H1 (cell line): ENCODE measurements at regions not wholly inside any gene's neighbourhood (a gene's known extent, or its start where the extent isn't known, plus 50 kb on each side); places are given as distances from the start of the nearest gene placed in this dataset.

Experiments used
- CTCF ChIA-PET: fragments of 300-600 bp; sonication (Branson Sonifier 250); formaldehyde crosslinking; loops from one replicate; lab custom pipeline; 2021; ENCODE audit not compliant: partially characterized antibody; lab: Charles Lee
- POLR2A ChIA-PET: fragments of 300-600 bp; sonication (Branson Sonifier 250); formaldehyde crosslinking; loops from one replicate; lab custom pipeline; 2021; ENCODE audit warnings: inconsistent platforms; ENCODE audit not compliant: partially characterized antibody; lab: Charles Lee
- DNase-seq, 2 experiments: peaks; one replicate each; pipeline versions ENCODE4 v3.0.0 to v3.0.0-alpha.2; 2010 to 2022; ENCODE audit warnings: low spot score in 2 of 2, low read depth in 1 of 2, mixed read lengths in 1 of 2
- FAIRE-seq: peaks from 2 replicates; lab custom pipeline; 2011; peaks lifted over from hg19 to GRCh38; lab: Jason Lieb, UNC
- H2AFZ ChIP-seq: 2 replicates; pipeline ENCODE4 v1.8.1; 2012; ENCODE audit warnings: low read length, inconsistent platforms
- H2AK5ac ChIP-seq: 2 replicates; pipeline ENCODE4 v1.6.1; 2013; ENCODE audit warnings: low read depth, low read length
- H2BK120ac ChIP-seq: replicated peaks from 2 replicates; pipeline ENCODE3; 2013; ENCODE audit warnings: low read depth, low read length, inconsistent platforms
- H2BK12ac ChIP-seq: 2 replicates; pipeline ENCODE4 v1.6.1; 2013; ENCODE audit warnings: low read depth, low read length
- H2BK15ac ChIP-seq: 2 replicates; pipeline ENCODE4 v1.6.1; 2013; ENCODE audit warnings: low read length
- H2BK20ac ChIP-seq: 2 replicates; pipeline ENCODE4 v1.6.1; 2013; ENCODE audit warnings: low read length
- H2BK5ac ChIP-seq: 2 replicates; pipeline ENCODE4 v1.6.1; 2013; ENCODE audit warnings: low read depth, low read length
- H3K14ac ChIP-seq: 2 replicates; pipeline ENCODE4 v1.6.1; 2013; ENCODE audit warnings: inconsistent platforms; ENCODE audit not compliant: insufficient read length
- H3K18ac ChIP-seq: 2 replicates; pipeline ENCODE4 v1.6.1; 2013; ENCODE audit warnings: low read length; ENCODE audit errors: extremely low read depth
- H3K23ac ChIP-seq: 2 replicates; pipeline ENCODE4 v1.6.1; 2013; ENCODE audit warnings: inconsistent platforms; ENCODE audit not compliant: insufficient read length
- H3K23me2 ChIP-seq: 2 replicates; pipeline ENCODE4 v1.6.1; 2013; ENCODE audit warnings: low read depth, low read length
- H3K27ac ChIP-seq: 2 replicates; pipeline ENCODE4 v1.6.1; 2011; ENCODE audit warnings: low read depth, low read length, inconsistent platforms
- H3K27me3 ChIP-seq, 4 experiments: replicated peaks in 1 of 4; 1 replicate in 1 of 4; 2 replicates in 3 of 4; pipeline versions ENCODE4 v1.6.1 to v1.8.1; 2011 to 2013; ENCODE audit warnings: low read length in 3 of 4, mild to moderate bottlenecking in 3 of 4, inconsistent platforms in 2 of 4, mixed read lengths in 2 of 4, moderate library complexity in 1 of 4; ENCODE audit not compliant: control insufficient read depth in 3 of 4, insufficient read depth in 3 of 4; ENCODE audit errors: extremely low read depth in 1 of 4
- H3K36me3 ChIP-seq, 4 experiments: 2 replicates each; pipeline versions ENCODE4 v1.6.1 to v1.8.1; 2011 to 2013; ENCODE audit warnings: mild to moderate bottlenecking in 4 of 4, low read length in 3 of 4, moderate library complexity in 2 of 4, control low read depth in 1 of 4, inconsistent platforms in 1 of 4; ENCODE audit not compliant: insufficient read depth in 4 of 4, control insufficient read depth in 2 of 4
- H3K4ac ChIP-seq: replicated peaks from 2 replicates; pipeline ENCODE3; 2013; ENCODE audit warnings: low read length, low read depth, mixed read lengths, inconsistent platforms; ENCODE audit not compliant: insufficient read length
- H3K4me1 ChIP-seq, 4 experiments: replicated peaks in 1 of 4; 1 replicate in 1 of 4; 2 replicates in 3 of 4; pipeline versions ENCODE4 v1.6.1 to v1.8.1; 2011 to 2013; ENCODE audit warnings: low read length in 3 of 4, inconsistent platforms in 2 of 4, mixed read lengths in 1 of 4; ENCODE audit not compliant: insufficient read depth in 4 of 4, control insufficient read depth in 3 of 4
- H3K4me2 ChIP-seq, 2 experiments: 2 replicates each; pipeline versions ENCODE4 v1.6.1 to v1.8.1; 2011 to 2013; ENCODE audit warnings: low read depth in 2 of 2, low read length in 2 of 2, control low read depth in 1 of 2, inconsistent platforms in 1 of 2, mild to moderate bottlenecking in 1 of 2; ENCODE audit not compliant: insufficient read depth in 1 of 2
- H3K4me3 ChIP-seq, 4 experiments: fragments of 200-600, 300-600 bp in 1 of 4; sonication (generic), shearing (Covaris generic), sonication (Bioruptor Twin) in 1 of 4; 2 replicates each; pipeline versions ENCODE4 v1.5.1 to v1.8.1; 2011 to 2016; ENCODE audit warnings: low read length in 4 of 4, low read depth in 3 of 4, control low read depth in 2 of 4, inconsistent platforms in 2 of 4, mild to moderate bottlenecking in 2 of 4, mixed read lengths in 1 of 4, moderate library complexity in 1 of 4; ENCODE audit not compliant: insufficient read depth in 2 of 4; ENCODE audit errors: extremely low read depth in 1 of 4
- H3K56ac ChIP-seq: replicated peaks from 2 replicates; pipeline ENCODE3; 2013; ENCODE audit warnings: low read depth, mild to moderate bottlenecking, mixed read lengths, low read length, inconsistent platforms; ENCODE audit not compliant: insufficient read length
- H3K79me1 ChIP-seq: 2 replicates; pipeline ENCODE4 v1.6.1; 2013; ENCODE audit warnings: low read depth, low read length, control low read depth
- H3K79me2 ChIP-seq, 2 experiments: 2 replicates each; pipeline versions ENCODE4 v1.6.1 to v1.8.1; 2012 to 2013; ENCODE audit warnings: low read length in 2 of 2, mild to moderate bottlenecking in 2 of 2, inconsistent platforms in 1 of 2; ENCODE audit not compliant: insufficient read depth in 2 of 2, control insufficient read depth in 1 of 2
- H3K9ac ChIP-seq, 4 experiments: replicated peaks in 1 of 4; 1 replicate in 1 of 4; 2 replicates in 3 of 4; pipeline versions ENCODE4 v1.6.1 to v1.8.1; 2011 to 2013; ENCODE audit warnings: low read depth in 3 of 4, low read length in 3 of 4, control low read depth in 2 of 4, mild to moderate bottlenecking in 2 of 4, moderate library complexity in 2 of 4, inconsistent platforms in 1 of 4; ENCODE audit errors: extremely low read depth in 1 of 4
- H3K9me3 ChIP-seq, 2 experiments: 2 replicates each; pipeline versions ENCODE4 v1.6.1 to v1.8.1; 2012 to 2013; ENCODE audit warnings: mild to moderate bottlenecking in 2 of 2, moderate library complexity in 2 of 2, control low read depth in 1 of 2, inconsistent platforms in 1 of 2, low read depth in 1 of 2, low read length in 1 of 2, mixed read lengths in 1 of 2; ENCODE audit not compliant: insufficient read depth in 2 of 2
- H4K20me1 ChIP-seq, 2 experiments: replicated peaks in 1 of 2; 2 replicates each; pipeline versions ENCODE3 to v1.8.1; 2011 to 2013; ENCODE audit warnings: inconsistent platforms in 2 of 2, low read length in 2 of 2, mild to moderate bottlenecking in 1 of 2; ENCODE audit not compliant: insufficient read depth in 2 of 2, control insufficient read depth in 1 of 2
- H4K5ac ChIP-seq: 2 replicates; pipeline ENCODE4 v1.6.1; 2013; ENCODE audit warnings: low read length, low read depth, mixed read lengths, inconsistent platforms; ENCODE audit not compliant: insufficient read length
- H4K8ac ChIP-seq: 2 replicates; pipeline ENCODE4 v1.8.0; 2013; ENCODE audit warnings: mild to moderate bottlenecking, moderate library complexity, low read length, inconsistent platforms; ENCODE audit not compliant: insufficient read depth; ENCODE audit errors: extremely low read depth
- H4K91ac ChIP-seq: replicated peaks from 2 replicates; pipeline ENCODE3; 2013; ENCODE audit warnings: low read length, mixed read lengths, inconsistent platforms; ENCODE audit not compliant: insufficient read length
- BCL11A ChIP-seq, 2 experiments: IDR thresholded peaks; one replicate each; pipeline ENCODE4 v1.6.1; 2011; ENCODE audit warnings: low read depth in 2 of 2, low read length in 2 of 2, mild to moderate bottlenecking in 2 of 2
- BRCA1 ChIP-seq: IDR thresholded peaks from 2 replicates; pipeline ENCODE4 v1.6.1; 2012; ENCODE audit warnings: low read depth, low read length, improper control_type of control experiment
- CEBPB ChIP-seq: IDR thresholded peaks from 2 replicates; pipeline ENCODE4 v1.6.1; 2012; ENCODE audit warnings: low read depth, low read length
- EP300 ChIP-seq, 2 experiments: IDR thresholded peaks; 1 replicate in 1 of 2; 2 replicates in 1 of 2; pipeline ENCODE4 v1.6.1; 2011 to 2012; ENCODE audit warnings: low read depth in 2 of 2, low read length in 2 of 2, mild to moderate bottlenecking in 2 of 2, borderline replicate concordance in 1 of 2, inconsistent platforms in 1 of 2, moderate library complexity in 1 of 2
- PHF8 ChIP-seq: fragments of 200-600 bp; sonication (generic); conservative IDR thresholded peaks from 2 replicates; pipeline ENCODE4 v1.7.1; 2012; ENCODE audit warnings: low read depth, mild to moderate bottlenecking, inconsistent platforms, low read length, moderate library complexity
- RNF2 ChIP-seq: fragments of 200-900, 300-1000 bp; sonication (generic); IDR thresholded peaks from 2 replicates; pipeline ENCODE4 v1.7.1; 2016; ENCODE audit warnings: borderline replicate concordance, low read depth, mild to moderate bottlenecking, antibody characterized with exemption, low read length; ENCODE audit not compliant: poor library complexity, severe bottlenecking; ENCODE audit errors: missing control alignments
- SIRT6 ChIP-seq: IDR thresholded peaks from one replicate; pipeline ENCODE4 v1.7.1; 2012; ENCODE audit warnings: low read length, inconsistent platforms
- SP1 ChIP-seq: IDR thresholded peaks from 2 replicates; pipeline ENCODE4 v1.6.1; 2011; ENCODE audit warnings: low read depth, low read length
- TEAD4 ChIP-seq: IDR thresholded peaks from 2 replicates; pipeline ENCODE4 v1.6.1; 2012; ENCODE audit warnings: low read depth, low read length, inconsistent platforms, mixed read lengths
- WGBS, 2 experiments: shearing (Covaris generic) in 1 of 2; methylation state at CpG; one replicate each; pipeline versions ENCODE4 v1.1.6 to v1.1.7; 2013 to 2015; ENCODE audit warnings: low lambda C conversion rate in 2 of 2, mixed read lengths in 2 of 2, inconsistent platforms in 1 of 2, low coverage in 1 of 2, missing lambda C conversion rate in 1 of 2; ENCODE audit not compliant: insufficient replicate concordance in 2 of 2, insufficient coverage in 1 of 2, insufficient read length in 1 of 2; ENCODE audit errors: extremely low coverage in 1 of 2, missing lambda C conversion rate in 1 of 2; 5-methylcytosine and 5-hydroxymethylcytosine counted together
- TF ChIP-seq, protein P1 (sequence below): IDR thresholded peaks from 2 replicates; pipeline ENCODE4 v1.6.1; 2011; ENCODE audit warnings: low read length, improper control_type of control experiment

DNA sequence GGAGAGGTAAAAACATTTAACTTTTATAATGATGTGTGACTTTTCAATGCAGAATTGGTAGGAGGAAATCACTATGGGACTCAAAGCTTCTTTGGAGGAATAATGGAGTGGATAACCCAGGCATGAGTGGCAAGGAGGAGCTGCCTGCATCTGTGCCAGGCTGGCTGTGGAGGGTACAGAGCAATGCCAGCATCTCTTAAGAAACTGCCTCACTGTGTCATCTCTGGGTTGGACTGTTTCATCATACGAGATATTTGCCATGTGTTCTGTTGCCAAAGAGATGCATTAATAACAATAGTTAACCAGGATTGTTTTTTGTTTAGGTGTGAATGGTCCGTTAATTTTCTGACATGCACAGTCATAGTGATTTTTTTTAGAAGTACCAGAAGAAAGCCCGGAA is 183.7 kb upstream of the NTF3 start:
- H3K4me1 ChIP-seq, result peaks cover 3 to 24% (median 19%) of the 10 kb centered on the region in 4 experiments; a peak in 6 of 7 replicates
- H3K23ac ChIP-seq, result no peak overlapping the region
- H3K14ac ChIP-seq, result no peak overlapping the region
- WGBS, 2 experiments, result 94% methylated on average over 3 of the region's 3 CpGs; no CpG with 5 or more reads in 1 of the 2 experiments
- TF ChIP-seq CEBPB (no peak), EP300 (IDR thresholded peaks at IDR 0.05; ENCODE audit: borderline replicate concordance in 1 of 2, low read depth in 2 of 2, low read length in 2 of 2) (no peak), BCL11A (IDR thresholded peaks at IDR 0.05; ENCODE audit: low read depth in 2 of 2, low read length in 2 of 2) (no peak), TEAD4 (no peak), SIRT6 (no peak), PHF8 (no peak), BRCA1 (no peak), RNF2 (no peak), SP1 (no peak)
- TF ChIP-seq, protein P1, sequence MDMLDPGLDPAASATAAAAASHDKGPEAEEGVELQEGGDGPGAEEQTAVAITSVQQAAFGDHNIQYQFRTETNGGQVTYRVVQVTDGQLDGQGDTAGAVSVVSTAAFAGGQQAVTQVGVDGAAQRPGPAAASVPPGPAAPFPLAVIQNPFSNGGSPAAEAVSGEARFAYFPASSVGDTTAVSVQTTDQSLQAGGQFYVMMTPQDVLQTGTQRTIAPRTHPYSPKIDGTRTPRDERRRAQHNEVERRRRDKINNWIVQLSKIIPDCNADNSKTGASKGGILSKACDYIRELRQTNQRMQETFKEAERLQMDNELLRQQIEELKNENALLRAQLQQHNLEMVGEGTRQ, result no peak
- no peaks in the 10 kb centered on the region for H3K79me2 ChIP-seq
- H2BK20ac ChIP-seq, result no peak overlapping the region
- DNase-seq (no peak), FAIRE-seq (no peak)
- no peak overlapping the region for H2BK15ac ChIP-seq
- H3K4me3 ChIP-seq, result no peak overlapping the region
- H3K4ac ChIP-seq, result no peak overlapping the region
- H3K27ac ChIP-seq, result no peak overlapping the region
- H2BK120ac ChIP-seq, result no peak overlapping the region
- H3K27me3 ChIP-seq, result no peaks in the 10 kb centered on the region
- no peak overlapping the region for H2AFZ ChIP-seq
- no peak overlapping the region for H3K18ac ChIP-seq
- H4K20me1 ChIP-seq, result no peaks in the 10 kb centered on the region
- H3K56ac ChIP-seq, result no peak overlapping the region
- ChIA-PET CTCF (no interaction called here), POLR2A (interaction anchor here (1.4 kb wide), 1 partner anchor 9 kb away, joined by 6 read pairs; no protein-coding TSS in a partner anchor)
- H3K79me1 ChIP-seq, result no peaks in the 10 kb centered on the region
- no peak overlapping the region for H3K9ac ChIP-seq
- H3K36me3 ChIP-seq, result no peaks in the 10 kb centered on the region
- no peak overlapping the region for H2BK12ac ChIP-seq
- H3K23me2 ChIP-seq, result 0 out of 2 replicates have a peak, but pooled peaks cover 1% of the 10 kb centered on the region
- H4K5ac ChIP-seq, result no peak overlapping the region
- no peak overlapping the region for H2BK5ac ChIP-seq
- H4K91ac ChIP-seq, result no peak overlapping the region
- H2AK5ac ChIP-seq, result no peak overlapping the region
- no peaks in the 10 kb centered on the region for H3K9me3 ChIP-seq
- no peak overlapping the region for H3K4me2 ChIP-seq
- no peak overlapping the region for H4K8ac ChIP-seq
